Caco-2 (cell line): ENCODE measurements at regions not wholly inside any gene's neighbourhood (a gene's known extent, or its start where the extent isn't known, plus 50 kb on each side); places are given as distances from the start of the nearest gene placed in this dataset.

Source experiments
- BruUV-seq: library from RNA; stranded (reverse); fragments of 400-500 nt; replicated peaks from 2 replicates; lab custom pipeline; 2021; lab: Mats Ljungman, UMichigan
- CTCF ChIA-PET: fragments of 300-600 bp; sonication (Branson Sonifier 250); formaldehyde crosslinking; loops from one replicate; lab custom pipeline; 2022; ENCODE audit warnings: antibody characterized with exemption; lab: Charles Lee
- POLR2A ChIA-PET: fragments of 300-600 bp; sonication (Branson Sonifier 250); formaldehyde crosslinking; loops from one replicate; lab custom pipeline; 2022; ENCODE audit warnings: antibody characterized with exemption; lab: Charles Lee
- DNase-seq, 2 experiments: peaks; one replicate each; pipeline versions ENCODE4 v3.0.0 to v3.0.0-alpha.2; 2020 to 2022
- H3K27me3 ChIP-seq: replicated peaks from 2 replicates; pipeline ENCODE4 v1.6.0; 2011; ENCODE audit warnings: low read length; ENCODE audit not compliant: control insufficient read depth, insufficient read depth
- H3K36me3 ChIP-seq: 2 replicates; pipeline ENCODE4 v1.5.1; 2011; ENCODE audit warnings: low read length; ENCODE audit not compliant: control insufficient read depth, insufficient read depth
- H3K4me1 ChIP-seq: fragments of 250-450 bp; sonication (Bioruptor Pico); 2 replicates; pipeline ENCODE4 v1.5.1; 2020; ENCODE audit warnings: mild to moderate bottlenecking
- H3K4me3 ChIP-seq: 2 replicates; pipeline ENCODE4 v1.5.1; 2011; ENCODE audit warnings: low read depth, mild to moderate bottlenecking, control low read depth, low read length
- H3K9me3 ChIP-seq: fragments of 250-450 bp; sonication (Bioruptor Pico); 2 replicates; pipeline ENCODE4 v1.5.1; 2020; ENCODE audit warnings: mild to moderate bottlenecking, moderate library complexity
- H3K27ac Mint-ChIP-seq: one replicate; pipeline ENCODE4 v1.8.0; 2022; ENCODE audit warnings: mixed read lengths; ENCODE audit not compliant: unreplicated experiment
- H3K27me3 Mint-ChIP-seq: one replicate; pipeline ENCODE4 v1.8.0; 2022; ENCODE audit warnings: mixed read lengths; ENCODE audit not compliant: insufficient read depth, unreplicated experiment
- H3K36me3 Mint-ChIP-seq: one replicate; pipeline ENCODE4 v1.8.0; 2022; ENCODE audit warnings: mild to moderate bottlenecking, mixed read lengths; ENCODE audit not compliant: insufficient read depth, unreplicated experiment
- H3K4me1 Mint-ChIP-seq: one replicate; pipeline ENCODE4 v1.8.0; 2022; ENCODE audit warnings: low read depth, mixed read lengths; ENCODE audit not compliant: unreplicated experiment
- H3K4me3 Mint-ChIP-seq: one replicate; pipeline ENCODE4 v1.8.0; 2022; ENCODE audit warnings: mild to moderate bottlenecking, moderate library complexity, mixed read lengths; ENCODE audit not compliant: unreplicated experiment
- H3K9me3 Mint-ChIP-seq: one replicate; pipeline ENCODE4 v1.8.0; 2022; ENCODE audit warnings: mixed read lengths; ENCODE audit not compliant: unreplicated experiment
- intact Hi-C: fragments of 100-400 bp; cut with micrococcal nuclease; formaldehyde crosslinking; loops from one replicate; pipeline ENCODE4 v1.10.0; 2022; ENCODE audit not compliant: unreplicated experiment
- TF ChIP-seq, protein P1 (sequence below), 2 experiments: fragments of 200-600 bp in 1 of 2; IDR thresholded peaks; 1 replicate in 1 of 2; 2 replicates in 1 of 2; pipeline versions ENCODE4 v1.5.1 to v1.8.0; 2011 to 2022; ENCODE audit warnings: antibody characterized with exemption in 1 of 2, control low read depth in 1 of 2, inconsistent platforms in 1 of 2, low read depth in 1 of 2, low read length in 1 of 2, mild to moderate bottlenecking in 1 of 2, moderate library complexity in 1 of 2; ENCODE audit not compliant: insufficient read depth in 1 of 2, severe bottlenecking in 1 of 2, unreplicated experiment in 1 of 2

DNA sequence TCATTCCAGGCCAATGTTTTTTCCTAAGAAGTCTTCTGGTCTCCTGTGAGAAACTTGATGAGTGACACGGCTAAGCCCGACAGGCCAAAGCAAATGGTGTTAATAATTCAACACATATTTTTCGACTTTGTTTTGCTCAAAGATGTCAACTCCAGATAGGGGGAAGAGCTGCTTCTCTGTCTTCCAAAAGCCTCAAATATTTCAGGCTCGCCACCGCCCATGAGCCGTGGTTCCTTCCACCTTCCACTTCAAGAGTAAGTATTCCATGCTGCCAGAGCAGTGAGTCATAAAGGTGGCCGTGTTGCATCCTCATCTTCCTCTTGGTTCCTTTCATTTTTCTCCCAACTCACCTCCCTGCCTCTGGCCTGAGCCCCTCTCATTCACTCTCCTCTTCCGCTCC is 272.6 kb downstream of the EFNB2 start:
- Histone ChIP-seq H3K36me3 (no peaks in the 10 kb centered on the region), H3K9me3 (no peaks in the 10 kb centered on the region; the same call in 1 of the 2 replicates), H3K27me3 (no peaks in the 10 kb centered on the region), H3K4me1 (no peaks in the 10 kb centered on the region), H3K4me3 (no peak overlapping the region)
- no peaks in the 10 kb centered on the region for H3K9me3 Mint-ChIP-seq
- intact Hi-C loops, result no loop called here
- TF ChIP-seq, protein P1, sequence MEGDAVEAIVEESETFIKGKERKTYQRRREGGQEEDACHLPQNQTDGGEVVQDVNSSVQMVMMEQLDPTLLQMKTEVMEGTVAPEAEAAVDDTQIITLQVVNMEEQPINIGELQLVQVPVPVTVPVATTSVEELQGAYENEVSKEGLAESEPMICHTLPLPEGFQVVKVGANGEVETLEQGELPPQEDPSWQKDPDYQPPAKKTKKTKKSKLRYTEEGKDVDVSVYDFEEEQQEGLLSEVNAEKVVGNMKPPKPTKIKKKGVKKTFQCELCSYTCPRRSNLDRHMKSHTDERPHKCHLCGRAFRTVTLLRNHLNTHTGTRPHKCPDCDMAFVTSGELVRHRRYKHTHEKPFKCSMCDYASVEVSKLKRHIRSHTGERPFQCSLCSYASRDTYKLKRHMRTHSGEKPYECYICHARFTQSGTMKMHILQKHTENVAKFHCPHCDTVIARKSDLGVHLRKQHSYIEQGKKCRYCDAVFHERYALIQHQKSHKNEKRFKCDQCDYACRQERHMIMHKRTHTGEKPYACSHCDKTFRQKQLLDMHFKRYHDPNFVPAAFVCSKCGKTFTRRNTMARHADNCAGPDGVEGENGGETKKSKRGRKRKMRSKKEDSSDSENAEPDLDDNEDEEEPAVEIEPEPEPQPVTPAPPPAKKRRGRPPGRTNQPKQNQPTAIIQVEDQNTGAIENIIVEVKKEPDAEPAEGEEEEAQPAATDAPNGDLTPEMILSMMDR (IDR thresholded peaks at IDR 0.05; ENCODE audit: insufficient read depth in 1 of 2, low read depth in 1 of 2, low read length in 1 of 2, severe bottlenecking in 1 of 2, unreplicated experiment in 1 of 2), result no peak
- no peak overlapping the region for H3K4me3 Mint-ChIP-seq
- no peak overlapping the region for H3K27ac Mint-ChIP-seq
- BruUV-seq, result no TSS peak
- CTCF ChIA-PET, result no interaction called here
- no peaks in the 10 kb centered on the region for H3K27me3 Mint-ChIP-seq
- no peak for DNase-seq
- no peaks in the 10 kb centered on the region for H3K36me3 Mint-ChIP-seq
- no peaks in the 10 kb centered on the region for H3K4me1 Mint-ChIP-seq
- POLR2A ChIA-PET, result no interaction called here

DNA sequence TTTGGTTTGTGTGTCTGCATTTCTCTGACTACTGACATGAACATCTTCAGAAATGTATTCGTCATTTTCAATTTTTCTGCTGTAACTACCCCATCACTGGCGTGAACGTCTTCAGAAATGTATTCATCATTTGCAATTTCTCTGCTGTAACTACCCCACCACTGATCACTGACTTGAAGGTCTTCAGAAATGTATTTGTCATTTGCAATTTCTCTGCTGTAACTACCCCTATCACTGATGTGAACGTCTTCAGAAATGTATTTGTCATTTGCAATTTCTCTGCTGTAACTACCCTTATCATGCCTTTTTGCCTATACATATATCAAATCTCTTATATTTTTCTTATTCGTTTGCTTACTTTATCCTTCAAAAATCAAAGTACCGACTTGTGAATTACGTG is 274.0 kb downstream of the EFNB2 start:
- H3K36me3 ChIP-seq, result no peaks in the 10 kb centered on the region
- no peaks in the 10 kb centered on the region for H3K4me1 Mint-ChIP-seq
- no peak for DNase-seq
- no peaks in the 10 kb centered on the region for H3K27me3 Mint-ChIP-seq
- no peaks in the 10 kb centered on the region for H3K4me1 ChIP-seq
- no peaks in the 10 kb centered on the region; the same call in 1 of the 2 replicates for H3K9me3 ChIP-seq
- H3K4me3 Mint-ChIP-seq, result no peak overlapping the region
- intact Hi-C loops, result no loop called here
- no peaks in the 10 kb centered on the region for H3K9me3 Mint-ChIP-seq
- no peak overlapping the region for H3K27ac Mint-ChIP-seq
- no peaks in the 10 kb centered on the region for H3K36me3 Mint-ChIP-seq
- POLR2A ChIA-PET, result no interaction called here
- TF ChIP-seq, protein P1 (IDR thresholded peaks at IDR 0.05; ENCODE audit: insufficient read depth in 1 of 2, low read depth in 1 of 2, low read length in 1 of 2, severe bottlenecking in 1 of 2, unreplicated experiment in 1 of 2), result no peak
- CTCF ChIA-PET, result no interaction called here
- no peaks in the 10 kb centered on the region for H3K27me3 ChIP-seq
- no TSS peak for BruUV-seq
- no peak overlapping the region for H3K4me3 ChIP-seq

DNA sequence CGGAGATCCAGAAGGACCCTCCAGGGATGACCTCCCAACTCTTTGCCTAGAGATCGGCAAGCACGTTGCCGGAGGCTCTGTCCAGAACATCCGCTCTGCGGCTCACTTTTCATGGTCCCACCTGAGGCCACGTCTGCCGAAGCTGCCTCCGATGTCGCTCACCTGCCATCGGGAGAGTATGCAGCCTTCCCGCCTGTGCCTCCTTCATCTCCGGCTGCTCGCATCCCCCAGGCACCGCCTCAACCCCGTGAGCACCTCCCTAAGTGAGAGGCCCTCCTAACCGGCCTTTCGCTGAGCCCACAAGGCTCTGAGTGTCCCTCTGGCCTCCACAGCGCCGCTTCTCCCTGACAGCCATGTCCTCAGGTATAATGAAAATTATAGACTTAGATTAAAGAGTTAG is 275.1 kb downstream of the EFNB2 start:
- no peak overlapping the region for H3K4me3 ChIP-seq
- Mint-ChIP-seq H3K27ac (no peak overlapping the region), H3K27me3 (no peaks in the 10 kb centered on the region), H3K4me1 (no peaks in the 10 kb centered on the region), H3K9me3 (no peaks in the 10 kb centered on the region), H3K36me3 (no peaks in the 10 kb centered on the region), H3K4me3 (no peak overlapping the region)
- TF ChIP-seq, protein P1 (IDR thresholded peaks at IDR 0.05; ENCODE audit: insufficient read depth in 1 of 2, low read depth in 1 of 2, low read length in 1 of 2, severe bottlenecking in 1 of 2, unreplicated experiment in 1 of 2), result no peak
- no peak for DNase-seq
- H3K4me1 ChIP-seq, result no peaks in the 10 kb centered on the region
- intact Hi-C loops, result no loop called here
- no TSS peak for BruUV-seq
- CTCF ChIA-PET, result no interaction called here
- no peaks in the 10 kb centered on the region for H3K27me3 ChIP-seq
- H3K9me3 ChIP-seq, result no peaks in the 10 kb centered on the region
- POLR2A ChIA-PET, result no interaction called here
- no peaks in the 10 kb centered on the region for H3K36me3 ChIP-seq
